Activated CD4-positive, alpha-beta memory T cell treated with anti-CD3 and anti-CD28 coated beads, Interleukin-2, amount 10 ng/mL, durations not matched to agents 7 days and 5 days (primary cell): ENCODE measurements at regions not wholly inside any gene's neighbourhood (a gene's known extent, or its start where the extent isn't known, plus 50 kb on each side); places are given as distances from the start of the nearest gene placed in this dataset.

Experiments
- CTCF ChIA-PET: fragments of 350-600 bp; sonication (Branson Sonifier 250); formaldehyde crosslinking; loops from one replicate; lab custom pipeline; 2021; ENCODE audit warnings: antibody characterized with exemption, inconsistent platforms; lab: Charles Lee
- POLR2A ChIA-PET: fragments of 350-600 bp; sonication (Branson Sonifier 250); formaldehyde crosslinking; loops from one replicate; lab custom pipeline; 2021; ENCODE audit warnings: antibody characterized with exemption; lab: Charles Lee
- DNase-seq: peaks from one replicate; pipeline ENCODE4 v3.0.0-alpha.2; 2020
- H3K27ac Mint-ChIP-seq: one replicate; pipeline ENCODE4 v1.8.0; 2021; ENCODE audit warnings: mild to moderate bottlenecking, mixed read lengths
- H3K27me3 Mint-ChIP-seq: one replicate; pipeline ENCODE4 v1.8.0; 2021; ENCODE audit warnings: mixed read lengths
- H3K36me3 Mint-ChIP-seq: one replicate; pipeline ENCODE4 v1.8.0; 2021; ENCODE audit warnings: low read depth, mixed read lengths
- H3K4me1 Mint-ChIP-seq: one replicate; pipeline ENCODE4 v1.8.0; 2021; ENCODE audit warnings: mixed read lengths
- H3K4me3 Mint-ChIP-seq: one replicate; pipeline ENCODE4 v1.8.0; 2021; ENCODE audit warnings: mild to moderate bottlenecking, mixed read lengths
- H3K9me3 Mint-ChIP-seq: one replicate; pipeline ENCODE4 v1.8.0; 2021; ENCODE audit warnings: mixed read lengths

GRCh38 chr7:35747611-35748010 is 52.7 kb upstream of the HERPUD2 start:
- H3K4me3 Mint-ChIP-seq = no peak overlapping the region
- H3K27ac Mint-ChIP-seq = no peak overlapping the region
- peaks cover 8% of the 10 kb centered on the region for H3K27me3 Mint-ChIP-seq
- H3K9me3 Mint-ChIP-seq = no peaks in the 10 kb centered on the region
- no peak for DNase-seq
- CTCF ChIA-PET = interaction anchor here (0.8 kb wide), 1 partner anchor 238 kb away, joined by 3 read pairs; no protein-coding TSS in a partner anchor
- POLR2A ChIA-PET = no interaction called here
- no peaks in the 10 kb centered on the region for H3K4me1 Mint-ChIP-seq
- peaks cover 3% of the 10 kb centered on the region for H3K36me3 Mint-ChIP-seq

DNA sequence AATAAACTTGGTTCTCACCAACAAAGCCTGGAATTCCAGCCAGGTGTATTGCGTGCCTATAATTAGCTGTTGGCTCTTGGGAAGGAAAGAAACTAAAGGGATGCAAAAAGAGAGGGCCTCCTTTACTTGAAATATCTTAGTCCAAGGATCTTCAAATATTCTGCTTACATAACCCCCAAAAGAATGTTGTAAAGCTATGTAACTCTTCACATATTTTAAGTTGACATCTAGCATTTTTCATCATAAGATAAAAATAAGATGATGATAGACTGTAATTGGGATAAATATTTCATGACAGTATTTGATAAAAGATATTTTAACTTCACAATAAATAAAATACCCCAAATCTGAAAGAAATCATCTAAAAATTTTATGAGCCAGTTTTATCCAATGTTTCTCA is 52.5 kb upstream of the SEPTIN7 start:
- Mint-ChIP-seq H3K9me3 (no peaks in the 10 kb centered on the region), H3K27ac (no peak overlapping the region)
- POLR2A ChIA-PET = no interaction called here

DNA sequence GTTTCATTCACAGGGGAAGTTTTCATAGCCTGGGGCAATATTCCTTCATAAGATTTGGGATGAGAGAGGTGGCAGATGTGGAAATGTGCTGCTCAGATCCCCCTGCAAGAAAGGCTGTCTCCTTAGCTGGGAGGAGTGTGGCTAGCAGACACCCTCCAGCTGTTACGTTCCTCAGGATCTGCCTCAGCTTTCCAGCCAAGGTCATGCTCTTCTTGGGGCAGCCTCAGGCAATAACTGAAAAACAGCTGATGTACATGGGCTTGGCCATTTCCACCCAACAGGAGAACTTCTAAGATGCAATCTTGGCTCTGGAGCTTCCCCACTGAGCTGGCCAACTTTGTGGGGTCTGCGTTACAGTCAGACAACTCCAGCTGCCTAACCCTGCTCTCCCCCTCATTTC is 51.3 kb upstream of the SEPTIN7 start:
- H3K27me3 Mint-ChIP-seq = peaks cover 3% of the 10 kb centered on the region
- H3K36me3 Mint-ChIP-seq = no peaks in the 10 kb centered on the region
- CTCF ChIA-PET = no interaction called here
- POLR2A ChIA-PET = interaction anchor here (0.8 kb wide), 1 partner anchor 98 kb away, joined by 3 read pairs; no protein-coding TSS in a partner anchor
- no peak overlapping the region for H3K27ac Mint-ChIP-seq
- no peak for DNase-seq
- no peak overlapping the region for H3K4me3 Mint-ChIP-seq
- no peaks in the 10 kb centered on the region for H3K9me3 Mint-ChIP-seq
- H3K4me1 Mint-ChIP-seq = no peaks in the 10 kb centered on the region

More for the DNA sequence above, 52.5 kb upstream of the SEPTIN7 start:
- CTCF ChIA-PET = interaction anchor here (0.7 to 0.8 kb wide), 3 partner anchors 13 to 1748 kb away, joined by 3 read pairs; no protein-coding TSS in a partner anchor
- no peak overlapping the region for H3K4me3 Mint-ChIP-seq
- H3K4me1 Mint-ChIP-seq = no peaks in the 10 kb centered on the region
- H3K36me3 Mint-ChIP-seq = peaks cover 3% of the 10 kb centered on the region
- peaks cover 8% of the 10 kb centered on the region for H3K27me3 Mint-ChIP-seq
- no peak for DNase-seq
